ENCODE measurements at regions not wholly inside any gene's neighbourhood (a gene's known extent, or its start where the extent isn't known, plus 50 kb on each side); places are given as distances from the start of the nearest gene placed in this dataset.
"Not testable (repeated sequence)": the region's sequence is repeated elsewhere in the genome, so short reads cannot be mapped to it uniquely, and the experiment has no call there.

GRCh38 chr10:8346861-8347260 lies 292.4 kb downstream of the GATA3 start:
- no peak overlapping the region for H3K9ac ChIP-seq
- no peak overlapping the region for H3K27ac ChIP-seq
- H3K36me3 ChIP-seq, result no peaks in the 10 kb centered on the region
- TF ChIP-seq Cebpa-rat (IDR thresholded peaks at IDR 0.05), result no peak
- no peaks in the 10 kb centered on the region for H3K27me3 ChIP-seq
- no peak overlapping the region for H3K4me3 ChIP-seq
- H4K20me1 ChIP-seq, result no peaks in the 10 kb centered on the region
- no peak overlapping the region for H3K4me2 ChIP-seq
- no peaks in the 10 kb centered on the region for H3K9me3 ChIP-seq (replicated peaks in 1 of 11)
- no peaks in the 10 kb centered on the region for H3K4me1 ChIP-seq

GRCh38 chr10:8347614-8348013 lies 293.1 kb downstream of the GATA3 start:
- not testable (repeated sequence) for H3K27ac ChIP-seq; H3K27me3 ChIP-seq; H3K4me1 ChIP-seq; H4K20me1 ChIP-seq; H3K9ac ChIP-seq; H3K36me3 ChIP-seq; H3K4me2 ChIP-seq; H3K9me3 ChIP-seq (replicated peaks in 1 of 11); H3K4me3 ChIP-seq

- H4K20me1 ChIP-seq, result no peaks in the 10 kb centered on the region
- H3K4me3 ChIP-seq, result no peak overlapping the region
- H3K36me3 ChIP-seq, result no peaks in the 10 kb centered on the region
- H3K9me3 ChIP-seq (replicated peaks in 1 of 11), result no peaks in the 10 kb centered on the region
- H3K27ac ChIP-seq, result no peak overlapping the region
- no peaks in the 10 kb centered on the region for H3K27me3 ChIP-seq
- H3K4me1 ChIP-seq, result no peaks in the 10 kb centered on the region
- TF ChIP-seq Cebpa-rat (IDR thresholded peaks at IDR 0.05), result no peak
- no peak overlapping the region for H3K9ac ChIP-seq
- no peak overlapping the region for H3K4me2 ChIP-seq
These were observed 295.2 kb downstream of the GATA3 start for GRCh38 chr10:8349610-8350249.

- Histone ChIP-seq H3K27me3 (no peaks in the 10 kb centered on the region), H4K20me1 (no peaks in the 10 kb centered on the region), H3K9me3 (replicated peaks in 1 of 11) (no peaks in the 10 kb centered on the region), H3K9ac (no peak overlapping the region), H3K36me3 (no peaks in the 10 kb centered on the region), H3K4me2 (no peak overlapping the region), H3K4me3 (no peak overlapping the region), H3K27ac (no peak overlapping the region), H3K4me1 (no peaks in the 10 kb centered on the region)
- TF ChIP-seq Cebpa-rat (IDR thresholded peaks at IDR 0.05), result no peak
These were observed 295.9 kb downstream of the GATA3 start for GRCh38 chr10:8350250-8350967.

- H3K4me1 ChIP-seq, result 0 out of 20 replicates have a peak, but pooled peaks cover 0 to 3% (median 0%) of the 10 kb centered on the region in 10 experiments
- no peak overlapping the region for H3K4me2 ChIP-seq
- no peaks in the 10 kb centered on the region for H3K27me3 ChIP-seq
- H3K9ac ChIP-seq, result no peak overlapping the region
- H3K36me3 ChIP-seq, result no peaks in the 10 kb centered on the region
- TF ChIP-seq Cebpa-rat (IDR thresholded peaks at IDR 0.05), result no peak
- H4K20me1 ChIP-seq, result no peaks in the 10 kb centered on the region
- no peak overlapping the region for H3K4me3 ChIP-seq
- H3K27ac ChIP-seq, result no peak overlapping the region
- H3K9me3 ChIP-seq (replicated peaks in 1 of 11), result no peaks in the 10 kb centered on the region
These were observed 297.9 kb downstream of the GATA3 start for GRCh38 chr10:8352171-8353075.

GRCh38 chr10:8356283-8356682 lies 301.8 kb downstream of the GATA3 start:
- Histone ChIP-seq H3K27me3 (no peaks in the 10 kb centered on the region), H3K27ac (no peak overlapping the region), H3K9ac (no peak overlapping the region), H3K4me1 (peaks cover 0 to 17% (median 15%) of the 10 kb centered on the region in 10 experiments; a peak in 13 of 20 replicates), H3K9me3 (replicated peaks in 1 of 11) (peaks cover 0 to 9% (median 5%) of the 10 kb centered on the region in 11 experiments; a peak in 5 of 22 replicates), H3K4me2 (no peak overlapping the region), H3K36me3 (no peaks in the 10 kb centered on the region), H3K4me3 (no peak overlapping the region), H4K20me1 (no peaks in the 10 kb centered on the region)
- no peak for TF ChIP-seq Cebpa-rat (IDR thresholded peaks at IDR 0.05)

- no peaks in the 10 kb centered on the region for H3K36me3 ChIP-seq
- H3K27me3 ChIP-seq, result no peaks in the 10 kb centered on the region
- peak overlapping the region in 1 of 11 experiments; percentile 61; a peak in 2 of 22 replicates for H3K4me2 ChIP-seq
- peaks cover 0 to 35% (median 24%) of the 10 kb centered on the region in 10 experiments; a peak in 14 of 20 replicates for H3K4me1 ChIP-seq
- H3K9ac ChIP-seq, result no peak overlapping the region
- H3K4me3 ChIP-seq, result no peak overlapping the region
- TF ChIP-seq Cebpa-rat (IDR thresholded peaks at IDR 0.05), result no peak
- peaks cover 0 to 12% (median 5%) of the 10 kb centered on the region in 11 experiments; a peak in 6 of 22 replicates for H3K9me3 ChIP-seq (replicated peaks in 1 of 11)
- no peaks in the 10 kb centered on the region for H4K20me1 ChIP-seq
- no peak overlapping the region for H3K27ac ChIP-seq
These were observed 305.0 kb downstream of the GATA3 start for GRCh38 chr10:8359467-8359866.

- Histone ChIP-seq H3K27ac (no peak overlapping the region; a peak in 1 of 22 replicates), H3K4me3 (no peak overlapping the region), H3K27me3 (no peaks in the 10 kb centered on the region), H4K20me1 (no peaks in the 10 kb centered on the region), H3K9ac (no peak overlapping the region), H3K9me3 (replicated peaks in 1 of 11) (peaks cover 0 to 12% (median 5%) of the 10 kb centered on the region in 11 experiments; a peak in 6 of 22 replicates), H3K36me3 (no peaks in the 10 kb centered on the region), H3K4me1 (peaks cover 0 to 36% (median 24%) of the 10 kb centered on the region in 10 experiments; a peak in 14 of 20 replicates), H3K4me2 (peak overlapping the region in 8 of 11 experiments; percentile 5 to 61 (median 46); a peak in 13 of 22 replicates)
- TF ChIP-seq Cebpa-rat (IDR thresholded peaks at IDR 0.05), result no peak
These were observed 305.9 kb downstream of the GATA3 start for GRCh38 chr10:8360365-8360764.
